ENCODE measurements at regions not wholly inside any gene's neighbourhood (a gene's known extent, or its start where the extent isn't known, plus 50 kb on each side); places are given as distances from the start of the nearest gene placed in this dataset.

DNA sequence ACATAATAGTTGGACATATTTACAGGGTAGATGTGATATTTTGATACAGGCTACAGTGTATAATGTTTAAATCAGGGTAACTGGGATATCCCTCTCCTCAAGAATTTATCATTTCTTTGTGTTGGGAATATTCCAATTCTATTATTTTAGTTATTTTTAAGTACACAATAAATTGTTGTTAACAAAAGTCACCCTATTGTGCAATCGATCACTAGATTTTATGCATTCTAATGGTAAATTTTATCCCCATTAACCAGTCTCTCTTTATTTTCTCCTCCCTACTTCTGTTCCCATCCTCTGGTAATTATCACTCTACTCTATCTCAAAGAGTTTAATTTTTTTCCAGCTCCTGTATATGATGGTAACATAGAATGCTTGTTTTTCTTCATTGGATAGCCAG, 1631.9 kb upstream of the PABPC4L start:
- RAD21 ChIA-PET (ENCODE audit: low non-redundant PET in 1 of 2, low total read pairs in 2 of 2, uncharacterized antibody in 2 of 2, unreplicated experiment in 2 of 2), result no interaction called here
- H3K79me2 ChIP-seq (ENCODE audit: insufficient read depth, low read length), result no peaks in the 10 kb centered on the region
- H3K9me3 ChIP-seq (ENCODE audit: control insufficient read depth in 1 of 2, insufficient read depth in 1 of 2, low read depth in 1 of 2, low read length in 2 of 2), result no peaks in the 10 kb centered on the region
- no peak for ATAC-seq
- no peak overlapping the region for H3K9ac ChIP-seq (ENCODE audit: low read length)
- TF ChIP-seq, protein P1, sequence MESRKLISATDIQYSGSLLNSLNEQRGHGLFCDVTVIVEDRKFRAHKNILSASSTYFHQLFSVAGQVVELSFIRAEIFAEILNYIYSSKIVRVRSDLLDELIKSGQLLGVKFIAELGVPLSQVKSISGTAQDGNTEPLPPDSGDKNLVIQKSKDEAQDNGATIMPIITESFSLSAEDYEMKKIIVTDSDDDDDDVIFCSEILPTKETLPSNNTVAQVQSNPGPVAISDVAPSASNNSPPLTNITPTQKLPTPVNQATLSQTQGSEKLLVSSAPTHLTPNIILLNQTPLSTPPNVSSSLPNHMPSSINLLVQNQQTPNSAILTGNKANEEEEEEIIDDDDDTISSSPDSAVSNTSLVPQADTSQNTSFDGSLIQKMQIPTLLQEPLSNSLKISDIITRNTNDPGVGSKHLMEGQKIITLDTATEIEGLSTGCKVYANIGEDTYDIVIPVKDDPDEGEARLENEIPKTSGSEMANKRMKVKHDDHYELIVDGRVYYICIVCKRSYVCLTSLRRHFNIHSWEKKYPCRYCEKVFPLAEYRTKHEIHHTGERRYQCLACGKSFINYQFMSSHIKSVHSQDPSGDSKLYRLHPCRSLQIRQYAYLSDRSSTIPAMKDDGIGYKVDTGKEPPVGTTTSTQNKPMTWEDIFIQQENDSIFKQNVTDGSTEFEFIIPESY (IDR thresholded peaks at IDR 0.05; ENCODE audit: extremely low read depth, insufficient replicate concordance, low read length), result no peak
- no peak for TF ChIP-seq EZH2 (IDR thresholded peaks at IDR 0.05)
- no peak for TF ChIP-seq RAD21 (IDR thresholded peaks at IDR 0.05; ENCODE audit: low read depth)
- no peak for TF ChIP-seq ZNF274 (IDR thresholded peaks at IDR 0.05; ENCODE audit: low read depth, low read length)
- no peak for TF ChIP-seq JUND (IDR thresholded peaks at IDR 0.05)
- TF ChIP-seq SIN3A (IDR thresholded peaks at IDR 0.05; ENCODE audit: low read depth), result no peak
- TF ChIP-seq EZH2phosphoT487 (IDR thresholded peaks at IDR 0.05; ENCODE audit: borderline replicate concordance), result no peak
- no peak for TF ChIP-seq CEBPB (IDR thresholded peaks at IDR 0.05; ENCODE audit: low read depth)
- no peak for TF ChIP-seq EGR1 (IDR thresholded peaks at IDR 0.05; ENCODE audit: low read depth)
- no peak for TF ChIP-seq FOSL1 (IDR thresholded peaks at IDR 0.05; ENCODE audit: low read depth)
- no peak for TF ChIP-seq ELF1 (IDR thresholded peaks at IDR 0.05; ENCODE audit: borderline replicate concordance, low read depth)
- no peak for TF ChIP-seq POLR2AphosphoS5 (IDR thresholded peaks at IDR 0.05; ENCODE audit: low read depth, low read length)
- TF ChIP-seq, protein P2, sequence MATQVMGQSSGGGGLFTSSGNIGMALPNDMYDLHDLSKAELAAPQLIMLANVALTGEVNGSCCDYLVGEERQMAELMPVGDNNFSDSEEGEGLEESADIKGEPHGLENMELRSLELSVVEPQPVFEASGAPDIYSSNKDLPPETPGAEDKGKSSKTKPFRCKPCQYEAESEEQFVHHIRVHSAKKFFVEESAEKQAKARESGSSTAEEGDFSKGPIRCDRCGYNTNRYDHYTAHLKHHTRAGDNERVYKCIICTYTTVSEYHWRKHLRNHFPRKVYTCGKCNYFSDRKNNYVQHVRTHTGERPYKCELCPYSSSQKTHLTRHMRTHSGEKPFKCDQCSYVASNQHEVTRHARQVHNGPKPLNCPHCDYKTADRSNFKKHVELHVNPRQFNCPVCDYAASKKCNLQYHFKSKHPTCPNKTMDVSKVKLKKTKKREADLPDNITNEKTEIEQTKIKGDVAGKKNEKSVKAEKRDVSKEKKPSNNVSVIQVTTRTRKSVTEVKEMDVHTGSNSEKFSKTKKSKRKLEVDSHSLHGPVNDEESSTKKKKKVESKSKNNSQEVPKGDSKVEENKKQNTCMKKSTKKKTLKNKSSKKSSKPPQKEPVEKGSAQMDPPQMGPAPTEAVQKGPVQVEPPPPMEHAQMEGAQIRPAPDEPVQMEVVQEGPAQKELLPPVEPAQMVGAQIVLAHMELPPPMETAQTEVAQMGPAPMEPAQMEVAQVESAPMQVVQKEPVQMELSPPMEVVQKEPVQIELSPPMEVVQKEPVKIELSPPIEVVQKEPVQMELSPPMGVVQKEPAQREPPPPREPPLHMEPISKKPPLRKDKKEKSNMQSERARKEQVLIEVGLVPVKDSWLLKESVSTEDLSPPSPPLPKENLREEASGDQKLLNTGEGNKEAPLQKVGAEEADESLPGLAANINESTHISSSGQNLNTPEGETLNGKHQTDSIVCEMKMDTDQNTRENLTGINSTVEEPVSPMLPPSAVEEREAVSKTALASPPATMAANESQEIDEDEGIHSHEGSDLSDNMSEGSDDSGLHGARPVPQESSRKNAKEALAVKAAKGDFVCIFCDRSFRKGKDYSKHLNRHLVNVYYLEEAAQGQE (IDR thresholded peaks at IDR 0.05; ENCODE audit: low read depth), result no peak
- no peak for TF ChIP-seq POLR2A (IDR thresholded peaks at IDR 0.05; ENCODE audit: borderline replicate concordance, extremely low read depth, insufficient read depth, insufficient read length)
- TF ChIP-seq, protein P3, sequence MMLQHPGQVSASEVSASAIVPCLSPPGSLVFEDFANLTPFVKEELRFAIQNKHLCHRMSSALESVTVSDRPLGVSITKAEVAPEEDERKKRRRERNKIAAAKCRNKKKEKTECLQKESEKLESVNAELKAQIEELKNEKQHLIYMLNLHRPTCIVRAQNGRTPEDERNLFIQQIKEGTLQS (IDR thresholded peaks at IDR 0.05), result no peak
- no peaks in the 10 kb centered on the region for H3K9me2 ChIP-seq (ENCODE audit: insufficient read depth)
- intact Hi-C loops (cut with micrococcal nuclease), result no loop called here
- BruUV-seq (replicated peaks), result no TSS peak
- POLR2A ChIA-PET, result no interaction called here
- no peak overlapping the region for H3K4me2 ChIP-seq (ENCODE audit: low read length)
- CTCF ChIA-PET, result no interaction called here
- H4K20me1 ChIP-seq (ENCODE audit: insufficient read depth), result no peaks in the 10 kb centered on the region
- no peak overlapping the region for H2AFZ ChIP-seq (ENCODE audit: low read depth, low read length, poor library complexity, severe bottlenecking)
- no peak overlapping the region for H3K27ac ChIP-seq (ENCODE audit: low read depth, low read length)
- no peak overlapping the region for H3K4me3 ChIP-seq (replicated peaks in 1 of 2; ENCODE audit: low read depth in 1 of 2, low read length in 2 of 2)
- no peak for DNase-seq (ENCODE audit: low read depth, low spot score)
- no peaks in the 10 kb centered on the region for H3K36me3 ChIP-seq (ENCODE audit: control insufficient read depth in 1 of 2, insufficient read depth in 2 of 2, low read length in 2 of 2)
- no peaks in the 10 kb centered on the region for H3K4me1 ChIP-seq (ENCODE audit: control insufficient read depth in 1 of 2, insufficient read depth in 2 of 2, low read length in 2 of 2)
- no peaks in the 10 kb centered on the region for H3K27me3 ChIP-seq (ENCODE audit: insufficient read depth, low read length)

Measured in HCT116 (cell line).